DOHH2 (cell line): ENCODE measurements at regions not wholly inside any gene's neighbourhood (a gene's known extent, or its start where the extent isn't known, plus 50 kb on each side); places are given as distances from the start of the nearest gene placed in this dataset.
"Not testable (repeated sequence)": the region's sequence is repeated elsewhere in the genome, so short reads cannot be mapped to it uniquely, and the experiment has no call there.

ENCODE experiments used
- H3F3A ChIP-seq: fragments of 200-600 bp; sonication (generic), shearing (Covaris generic); 2 replicates; pipeline ENCODE4 v1.6.0; 2016; ENCODE audit warnings: antibody characterized with exemption, mild to moderate bottlenecking; ENCODE audit not compliant: control insufficient read depth, insufficient read depth
- H3K27ac ChIP-seq: fragments of 200-600 bp; sonication (generic); 2 replicates; pipeline ENCODE4 v1.5.1; 2014; ENCODE audit warnings: low read depth, mild to moderate bottlenecking, low read length, moderate library complexity
- H3K27me3 ChIP-seq: fragments of 200-600 bp; sonication (generic); 2 replicates; pipeline ENCODE4 v1.6.1; 2014; ENCODE audit warnings: mild to moderate bottlenecking, low read length, mixed read lengths; ENCODE audit not compliant: control insufficient read depth
- H3K36me3 ChIP-seq: fragments of 200-600 bp; sonication (generic); 2 replicates; pipeline ENCODE4 v1.6.1; 2014; ENCODE audit warnings: mild to moderate bottlenecking, low read length, moderate library complexity, mixed read lengths; ENCODE audit not compliant: control insufficient read depth
- H3K4me1 ChIP-seq: fragments of 200-600 bp; sonication (generic); 2 replicates; pipeline ENCODE4 v1.6.1; 2014; ENCODE audit warnings: mild to moderate bottlenecking, low read length, mixed read lengths; ENCODE audit not compliant: control insufficient read depth
- H3K4me2 ChIP-seq: fragments of 200-600 bp; sonication (generic); 2 replicates; pipeline ENCODE4 v1.6.0; 2014; ENCODE audit warnings: mild to moderate bottlenecking, low read length, moderate library complexity
- H3K4me3 ChIP-seq: fragments of 200-600 bp; sonication (generic); 2 replicates; pipeline ENCODE4 v1.5.1; 2014; ENCODE audit warnings: mild to moderate bottlenecking, low read length, mixed read lengths
- H3K79me2 ChIP-seq: fragments of 200-600 bp; sonication (generic); 2 replicates; pipeline ENCODE4 v1.6.1; 2014; ENCODE audit warnings: mild to moderate bottlenecking, low read length, mixed read lengths; ENCODE audit not compliant: control insufficient read depth
- H3K9me2 ChIP-seq: fragments of 200-600 bp; sonication (generic); replicated peaks from 2 replicates; pipeline ENCODE4 v1.6.1; 2014; ENCODE audit warnings: mild to moderate bottlenecking, low read length, mixed read lengths; ENCODE audit not compliant: control insufficient read depth
- H3K9me3 ChIP-seq: fragments of 200-600 bp; sonication (generic); 2 replicates; pipeline ENCODE4 v1.6.1; 2014; ENCODE audit warnings: antibody characterized with exemption, low read length, mixed read lengths; ENCODE audit not compliant: control insufficient read depth, insufficient read depth
- H4K20me1 ChIP-seq: fragments of 200-600 bp; sonication (generic); 2 replicates; pipeline ENCODE4 v1.6.0; 2014; ENCODE audit warnings: low read depth, mild to moderate bottlenecking, antibody characterized with exemption, low read length, moderate library complexity; ENCODE audit not compliant: control insufficient read depth, insufficient read depth
- EZH2phosphoT487 ChIP-seq: fragments of 200-600 bp; sonication (generic); IDR thresholded peaks from 2 replicates; pipeline ENCODE4 v1.6.1; 2017; ENCODE audit warnings: borderline replicate concordance, mild to moderate bottlenecking, antibody characterized with exemption, low read length, moderate library complexity, mixed read lengths
- TF ChIP-seq, protein P1 (sequence below): fragments of 200-600 bp; sonication (generic); IDR thresholded peaks from one replicate; pipeline ENCODE4 v1.5.1; 2014; ENCODE audit warnings: antibody characterized with exemption, mild to moderate bottlenecking, low read depth, low read length; ENCODE audit not compliant: poor library complexity, severe bottlenecking

- no peak overlapping the region for H3K4me2 ChIP-seq
- H3K9me3 ChIP-seq: no peaks in the 10 kb centered on the region
- H3K27me3 ChIP-seq: no peaks in the 10 kb centered on the region
- H4K20me1 ChIP-seq: no peaks in the 10 kb centered on the region
- no peaks in the 10 kb centered on the region for H3K4me1 ChIP-seq
- no peaks in the 10 kb centered on the region for H3K79me2 ChIP-seq
- no peaks in the 10 kb centered on the region for H3K36me3 ChIP-seq
- no peak for TF ChIP-seq EZH2phosphoT487
- TF ChIP-seq, protein P1, sequence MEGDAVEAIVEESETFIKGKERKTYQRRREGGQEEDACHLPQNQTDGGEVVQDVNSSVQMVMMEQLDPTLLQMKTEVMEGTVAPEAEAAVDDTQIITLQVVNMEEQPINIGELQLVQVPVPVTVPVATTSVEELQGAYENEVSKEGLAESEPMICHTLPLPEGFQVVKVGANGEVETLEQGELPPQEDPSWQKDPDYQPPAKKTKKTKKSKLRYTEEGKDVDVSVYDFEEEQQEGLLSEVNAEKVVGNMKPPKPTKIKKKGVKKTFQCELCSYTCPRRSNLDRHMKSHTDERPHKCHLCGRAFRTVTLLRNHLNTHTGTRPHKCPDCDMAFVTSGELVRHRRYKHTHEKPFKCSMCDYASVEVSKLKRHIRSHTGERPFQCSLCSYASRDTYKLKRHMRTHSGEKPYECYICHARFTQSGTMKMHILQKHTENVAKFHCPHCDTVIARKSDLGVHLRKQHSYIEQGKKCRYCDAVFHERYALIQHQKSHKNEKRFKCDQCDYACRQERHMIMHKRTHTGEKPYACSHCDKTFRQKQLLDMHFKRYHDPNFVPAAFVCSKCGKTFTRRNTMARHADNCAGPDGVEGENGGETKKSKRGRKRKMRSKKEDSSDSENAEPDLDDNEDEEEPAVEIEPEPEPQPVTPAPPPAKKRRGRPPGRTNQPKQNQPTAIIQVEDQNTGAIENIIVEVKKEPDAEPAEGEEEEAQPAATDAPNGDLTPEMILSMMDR: no peak
- no peaks in the 10 kb centered on the region for H3F3A ChIP-seq
- no peak overlapping the region for H3K27ac ChIP-seq
- no peaks in the 10 kb centered on the region for H3K9me2 ChIP-seq
- no peak overlapping the region for H3K4me3 ChIP-seq
These were observed 159.0 kb upstream of the SNX2 start for GRCh38 chr5:122615832-122616231.

GRCh38 chr5:122618046-122618445 lies 156.8 kb upstream of the SNX2 start:
- H3K27me3 ChIP-seq, H3K9me2 ChIP-seq, H3K9me3 ChIP-seq, H3F3A ChIP-seq, H3K79me2 ChIP-seq, H3K36me3 ChIP-seq, H4K20me1 ChIP-seq, H3K4me3 ChIP-seq, H3K4me1 ChIP-seq, H3K27ac ChIP-seq, H3K4me2 ChIP-seq: not testable (repeated sequence)

DNA sequence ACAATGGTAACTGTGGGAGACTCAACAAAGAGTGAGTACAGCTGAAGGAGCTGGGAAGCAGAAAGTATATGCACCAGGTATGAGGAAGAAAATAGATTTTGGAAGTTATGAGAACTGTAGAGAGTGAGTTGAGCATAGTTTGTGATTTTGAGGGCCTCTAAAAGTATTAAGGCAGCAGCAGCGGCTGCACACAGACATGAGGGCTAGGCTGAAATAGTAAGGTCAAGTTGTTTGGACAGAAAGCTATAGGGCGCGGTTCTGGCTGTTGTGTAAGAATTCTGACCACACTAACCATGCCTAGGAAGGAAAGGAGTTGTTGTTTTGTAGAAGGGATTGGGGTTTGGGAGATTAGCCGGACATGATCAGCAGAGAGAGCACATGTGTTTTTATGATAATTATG lies 154.1 kb upstream of the SNX2 start:
- H3K4me1 ChIP-seq, H3K4me3 ChIP-seq, H3K79me2 ChIP-seq, H3K9me2 ChIP-seq, H3K9me3 ChIP-seq, H3F3A ChIP-seq, H3K27ac ChIP-seq, H3K36me3 ChIP-seq, H3K4me2 ChIP-seq, H3K27me3 ChIP-seq, H4K20me1 ChIP-seq: not testable (repeated sequence)

DNA sequence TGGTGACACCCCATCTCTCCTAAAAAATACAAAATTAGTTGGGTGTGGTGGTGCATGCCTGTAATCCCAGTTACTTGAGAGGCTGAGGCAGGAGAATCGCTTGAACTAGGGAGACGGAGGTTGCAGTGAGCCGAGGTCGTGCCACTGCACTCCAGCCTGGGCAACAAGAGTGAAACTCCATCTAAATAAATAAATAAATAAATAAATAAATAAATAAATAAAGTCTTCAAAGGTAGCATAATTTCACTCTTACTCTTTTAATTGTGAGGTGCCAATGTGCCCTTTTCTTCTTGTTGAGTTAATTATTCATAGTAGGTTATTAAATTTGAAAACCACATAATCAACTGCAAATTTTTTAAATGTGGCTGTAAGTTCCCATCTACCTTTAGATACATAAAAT lies 146.2 kb upstream of the SNX2 start:
- H3K27ac ChIP-seq, H3K9me2 ChIP-seq, H3K4me2 ChIP-seq, H3K36me3 ChIP-seq, H3K9me3 ChIP-seq, H3K79me2 ChIP-seq, H3K4me1 ChIP-seq, H3K27me3 ChIP-seq, H4K20me1 ChIP-seq, H3F3A ChIP-seq, H3K4me3 ChIP-seq: not testable (repeated sequence)

DNA sequence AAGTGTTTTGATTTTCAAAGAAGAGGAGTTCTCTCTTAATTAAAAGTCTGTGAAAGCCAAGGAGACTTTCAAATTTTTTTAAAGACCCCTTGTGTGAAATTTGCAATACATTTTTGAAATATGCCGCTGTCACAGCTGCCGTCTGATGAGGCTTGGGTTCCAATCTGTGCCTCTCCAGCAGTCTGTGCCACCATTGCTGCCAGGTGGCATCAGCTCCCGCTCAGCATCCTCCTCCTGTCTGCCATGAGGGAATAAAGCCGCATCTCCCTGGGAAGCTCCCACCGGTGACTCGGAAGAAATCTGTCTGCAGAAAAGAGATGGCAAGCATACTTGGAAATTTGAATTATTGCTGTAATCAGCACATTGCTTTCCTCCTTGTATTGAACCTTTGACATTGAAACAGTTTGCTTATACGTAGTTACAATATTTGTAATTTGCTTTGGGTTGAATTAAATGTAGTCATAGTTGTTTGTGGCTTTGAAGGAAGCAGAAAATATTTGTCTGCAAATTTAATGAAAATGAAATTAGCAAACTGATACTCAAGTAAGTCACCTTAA lies 145.7 kb upstream of the SNX2 start:
- Histone ChIP-seq H3K36me3 (no peaks in the 10 kb centered on the region), H3F3A (no peaks in the 10 kb centered on the region), H3K9me2 (no peaks in the 10 kb centered on the region), H3K27me3 (no peaks in the 10 kb centered on the region), H3K4me3 (no peak overlapping the region), H3K4me2 (no peak overlapping the region), H3K9me3 (no peaks in the 10 kb centered on the region), H4K20me1 (no peaks in the 10 kb centered on the region), H3K27ac (no peak overlapping the region), H3K4me1 (no peaks in the 10 kb centered on the region), H3K79me2 (no peaks in the 10 kb centered on the region)
- TF ChIP-seq, protein P1: no peak
- no peak for TF ChIP-seq EZH2phosphoT487
